ENCODE measurements at regions not wholly inside any gene's neighbourhood (a gene's known extent, or its start where the extent isn't known, plus 50 kb on each side); places are given as distances from the start of the nearest gene placed in this dataset.
"Not testable (repeated sequence)": the region's sequence is repeated elsewhere in the genome, so short reads cannot be mapped to it uniquely, and the experiment has no call there.

DNA sequence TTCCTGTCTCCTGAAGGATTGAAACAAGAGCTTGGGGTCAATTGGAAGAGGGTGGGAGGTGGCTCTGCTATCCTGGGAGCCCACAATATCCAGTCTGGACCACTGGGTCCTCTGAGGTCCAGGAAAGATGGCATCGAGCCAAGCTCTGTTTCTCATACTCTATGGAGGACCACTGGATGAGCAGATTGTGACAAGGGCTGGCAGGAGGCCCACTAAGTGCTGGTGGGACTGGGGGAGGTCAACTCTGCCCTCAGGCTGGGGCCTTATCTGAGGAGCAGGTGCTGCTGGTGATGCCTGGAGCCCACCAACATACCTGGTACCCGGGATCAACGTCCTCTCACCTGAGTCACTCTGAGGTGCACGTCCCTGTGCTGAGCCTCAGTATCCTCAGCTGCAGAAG is 142.4 kb downstream of the NDUFA10 start:
- no peak for DNase-seq

DNA sequence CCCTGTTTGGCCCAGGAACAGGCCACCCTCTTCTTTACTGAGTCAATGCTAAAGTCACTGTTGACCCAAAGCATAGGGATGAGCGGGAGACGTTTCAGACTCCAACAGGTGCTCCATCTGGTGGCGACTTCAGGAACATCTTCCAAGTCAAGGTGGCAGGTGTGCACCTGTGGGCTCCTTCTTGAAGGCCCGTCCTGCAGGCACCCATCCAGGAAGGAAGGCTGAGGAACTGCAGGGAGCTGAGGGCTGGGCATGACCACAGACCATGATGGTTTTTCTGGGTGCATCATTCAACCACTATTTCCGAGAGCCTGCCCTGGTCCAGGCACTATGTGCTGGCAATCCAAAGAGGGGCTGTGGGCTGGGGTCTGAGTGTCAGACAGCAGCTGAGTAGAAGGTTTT is 142.8 kb downstream of the NDUFA10 start:
- peak in 1 of 2 experiments; percentile 7 for DNase-seq

GRCh38 chr2:239881561-239882320 is 143.4 kb downstream of the NDUFA10 start:
- DNase-seq = no peak

DNA sequence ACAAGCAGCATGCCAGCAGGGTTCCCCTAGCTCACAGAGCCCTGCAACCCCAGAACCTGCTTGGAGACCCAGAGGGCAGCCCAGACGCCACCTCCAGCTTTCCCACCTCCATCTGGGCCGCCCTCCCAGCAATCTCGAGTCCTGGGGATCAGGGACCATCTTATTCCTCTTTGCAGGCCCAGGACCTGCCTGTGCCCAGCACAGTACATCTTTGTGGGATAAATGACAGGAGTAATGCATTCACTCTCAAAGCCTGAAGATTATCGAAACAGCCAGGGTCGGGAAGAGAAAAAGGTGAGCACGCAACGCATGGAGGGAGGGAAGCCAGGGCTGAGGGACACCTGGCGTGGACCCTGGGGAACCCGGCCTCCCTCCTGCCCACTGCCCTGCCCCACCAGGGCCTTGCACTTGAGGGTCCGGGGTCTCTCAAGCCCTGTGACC is 144.1 kb downstream of the NDUFA10 start:
- DNase-seq = no peak

DNA sequence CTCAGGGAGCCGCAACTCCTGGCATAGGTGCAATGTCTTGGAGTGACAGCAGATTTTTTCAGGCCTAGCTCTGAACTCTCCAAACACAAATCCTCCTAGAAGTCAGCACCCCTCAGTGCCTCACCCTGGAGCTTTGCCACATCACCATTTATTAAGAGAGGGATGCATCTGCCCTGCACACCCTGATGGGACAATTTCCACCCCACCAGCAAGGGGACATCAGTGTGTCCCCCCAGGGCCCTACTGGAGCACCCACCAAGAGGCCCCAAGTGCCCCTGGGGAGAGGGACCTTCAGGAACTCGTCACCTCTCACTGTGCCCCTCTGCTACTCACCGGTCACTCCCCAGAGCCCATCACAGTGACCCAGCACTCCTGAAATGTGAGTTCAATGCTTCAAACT is 144.7 kb downstream of the NDUFA10 start:
- DNase-seq = no peak

- DNase-seq = no peak
Measured at GRCh38 chr2:239879423-239880084, 145.6 kb downstream of the NDUFA10 start.

- DNase-seq = no peak
Measured at GRCh38 chr2:239878686-239879085, 146.5 kb downstream of the NDUFA10 start.

- DNase-seq = no peak
Measured at GRCh38 chr2:239876948-239877289, 148.2 kb downstream of the NDUFA10 start.

- DNase-seq = no peak
Measured at GRCh38 chr2:239876271-239876947, 148.7 kb downstream of the NDUFA10 start.

GRCh38 chr2:239874636-239875356 is 150.3 kb downstream of the NDUFA10 start:
- no peak for DNase-seq

DNA sequence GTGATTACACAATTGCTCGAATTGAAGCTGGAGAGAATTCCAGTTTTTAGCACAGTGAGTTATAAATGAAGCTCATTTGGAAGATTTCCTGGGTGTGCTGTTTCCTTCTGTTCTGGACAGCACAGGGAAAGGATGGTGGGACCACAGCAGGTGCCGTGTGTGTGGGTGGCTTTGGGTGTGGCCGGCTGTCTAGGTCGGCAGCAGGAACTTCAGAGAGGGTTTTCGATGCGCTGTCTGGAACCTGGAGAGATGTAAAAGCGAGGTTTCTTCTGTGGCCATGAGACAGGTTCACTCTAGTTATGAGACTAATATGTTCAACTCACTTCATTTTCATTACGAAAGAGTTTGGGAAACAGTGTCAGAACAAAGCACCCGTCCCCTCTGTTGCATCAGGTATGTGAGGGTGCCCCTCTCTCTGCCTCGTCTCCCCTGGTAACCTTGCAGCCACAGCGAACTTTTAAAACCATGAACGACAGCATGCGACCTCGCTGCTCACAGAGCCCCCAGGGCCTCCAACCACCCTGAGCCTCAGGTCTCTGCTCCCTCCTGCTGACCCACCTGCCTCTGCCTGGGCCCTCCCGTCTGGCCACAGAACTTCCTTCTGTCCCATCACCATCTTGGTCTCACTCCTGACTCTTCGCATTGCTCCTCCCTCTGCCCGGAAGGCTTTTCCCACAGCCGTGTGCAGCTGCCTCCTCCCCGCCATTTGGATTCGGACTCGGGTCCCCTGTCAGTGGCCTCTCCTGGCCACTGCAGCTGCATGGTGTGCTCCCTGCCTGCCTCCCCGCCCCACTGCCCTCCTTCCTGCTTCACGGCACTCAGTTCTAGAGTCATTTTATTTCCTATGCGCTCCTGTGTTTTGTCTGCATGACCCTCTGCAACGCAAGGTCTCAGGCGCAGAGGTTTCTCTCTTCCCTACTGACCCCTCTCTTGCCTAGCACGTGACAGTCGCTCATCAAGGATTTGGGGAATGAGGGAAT is 151.2 kb downstream of the NDUFA10 start:
- DNase-seq = no peak

- DNase-seq = no peak
Measured at GRCh38 chr2:239871481-239872435, 153.4 kb downstream of the NDUFA10 start.

- DNase-seq = no peak
Measured at GRCh38 chr2:239870863-239871262, 154.3 kb downstream of the NDUFA10 start.

DNA sequence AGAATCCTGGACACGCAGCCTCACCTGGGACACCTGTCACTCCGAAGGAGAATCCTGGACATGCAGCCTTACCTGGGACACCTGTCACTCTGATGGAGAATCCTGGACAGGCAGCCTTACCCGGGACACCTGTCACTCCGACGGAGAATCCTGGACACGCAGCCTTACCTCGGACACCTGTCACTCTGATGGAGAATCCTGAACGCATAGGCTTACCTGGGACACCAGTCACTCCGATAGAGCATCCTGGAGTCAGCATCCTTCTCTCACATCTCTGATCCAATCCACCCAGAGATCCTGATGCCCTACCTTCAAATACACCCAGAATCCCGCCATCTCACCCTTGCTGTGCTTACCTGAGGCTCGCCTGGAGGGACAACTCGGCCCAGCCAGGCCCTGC is 154.9 kb downstream of the NDUFA10 start:
- no peak for DNase-seq

GRCh38 chr2:239869272-239870155 is 155.6 kb downstream of the NDUFA10 start:
- no peak for DNase-seq

GRCh38 chr2:239868556-239869181 is 156.5 kb downstream of the NDUFA10 start:
- DNase-seq = no peak

DNA sequence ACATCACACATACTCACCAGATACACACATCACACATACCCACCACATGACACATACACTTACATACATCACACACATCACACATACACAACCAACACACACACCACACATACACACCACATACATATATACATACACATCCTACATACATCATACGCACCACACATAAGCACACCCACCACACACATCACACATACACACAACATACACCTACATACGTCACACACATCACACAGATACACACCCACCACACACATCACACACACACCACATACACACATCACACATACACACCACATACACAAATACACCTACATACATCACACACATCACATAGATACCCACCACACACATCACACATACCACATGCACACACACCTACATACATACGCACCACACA is 158.4 kb downstream of the NDUFA10 start:
- DNase-seq = no peak

- DNase-seq = no peak
Measured at GRCh38 chr2:239866350-239866749, 158.8 kb downstream of the NDUFA10 start.

DNA sequence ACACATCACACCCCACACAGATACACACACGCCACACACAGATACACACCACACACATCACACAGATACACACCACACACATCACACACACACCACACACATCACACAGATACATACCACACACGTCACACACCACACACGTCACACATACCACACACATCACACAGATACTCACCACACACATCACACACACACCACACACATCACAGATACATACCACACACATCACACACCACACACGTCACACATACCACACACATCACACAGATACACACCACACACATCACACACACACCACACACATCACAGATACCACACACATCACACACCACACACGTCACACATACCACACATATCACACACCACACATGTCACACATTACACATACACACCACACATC is 159.3 kb downstream of the NDUFA10 start:
- DNase-seq = not testable (repeated sequence)

Data from NCI-H187 (cell line).